ENCODE measurements at regions not wholly inside any gene's neighbourhood (a gene's known extent, or its start where the extent isn't known, plus 50 kb on each side); places are given as distances from the start of the nearest gene placed in this dataset.

DNA sequence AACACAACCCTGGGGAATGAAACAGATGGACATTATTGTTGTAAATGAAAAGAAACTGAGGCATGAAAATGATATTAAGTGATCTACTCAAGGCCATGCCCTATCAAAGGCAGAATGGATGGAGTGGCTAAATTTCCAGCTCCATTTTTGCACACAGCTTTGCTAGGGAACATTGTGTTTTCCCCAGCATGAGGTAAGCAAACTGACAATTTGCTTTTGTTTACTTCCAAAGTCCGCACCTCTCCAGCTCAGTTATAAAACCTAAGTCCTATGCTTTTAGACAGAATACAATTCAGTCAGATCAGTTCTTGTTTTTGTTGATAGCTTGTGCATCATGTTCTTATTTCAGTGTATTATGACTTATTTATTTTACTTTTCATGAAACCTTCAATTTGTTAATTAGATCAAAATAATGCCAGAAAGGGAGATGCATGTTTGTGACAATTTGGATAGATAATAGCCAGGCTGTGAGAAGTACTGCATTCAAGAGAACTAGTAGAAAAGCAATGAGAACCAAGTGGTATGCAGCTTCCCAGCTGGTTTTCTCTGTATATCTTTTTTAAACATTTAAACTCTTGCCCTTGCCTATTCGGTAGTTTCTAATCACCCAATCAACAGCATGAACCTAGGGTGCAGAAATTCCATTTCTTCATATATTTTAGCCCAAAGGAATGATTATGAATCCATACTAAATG lies 380.8 kb downstream of the SPATA31D1 start:
- TF ChIP-seq POLR2A (IDR thresholded peaks at IDR 0.05), result no peak
- TF ChIP-seq, protein P1, sequence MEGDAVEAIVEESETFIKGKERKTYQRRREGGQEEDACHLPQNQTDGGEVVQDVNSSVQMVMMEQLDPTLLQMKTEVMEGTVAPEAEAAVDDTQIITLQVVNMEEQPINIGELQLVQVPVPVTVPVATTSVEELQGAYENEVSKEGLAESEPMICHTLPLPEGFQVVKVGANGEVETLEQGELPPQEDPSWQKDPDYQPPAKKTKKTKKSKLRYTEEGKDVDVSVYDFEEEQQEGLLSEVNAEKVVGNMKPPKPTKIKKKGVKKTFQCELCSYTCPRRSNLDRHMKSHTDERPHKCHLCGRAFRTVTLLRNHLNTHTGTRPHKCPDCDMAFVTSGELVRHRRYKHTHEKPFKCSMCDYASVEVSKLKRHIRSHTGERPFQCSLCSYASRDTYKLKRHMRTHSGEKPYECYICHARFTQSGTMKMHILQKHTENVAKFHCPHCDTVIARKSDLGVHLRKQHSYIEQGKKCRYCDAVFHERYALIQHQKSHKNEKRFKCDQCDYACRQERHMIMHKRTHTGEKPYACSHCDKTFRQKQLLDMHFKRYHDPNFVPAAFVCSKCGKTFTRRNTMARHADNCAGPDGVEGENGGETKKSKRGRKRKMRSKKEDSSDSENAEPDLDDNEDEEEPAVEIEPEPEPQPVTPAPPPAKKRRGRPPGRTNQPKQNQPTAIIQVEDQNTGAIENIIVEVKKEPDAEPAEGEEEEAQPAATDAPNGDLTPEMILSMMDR (IDR thresholded peaks at IDR 0.05), result no peak

Data from esophagus squamous epithelium (tissue), 4 donors.